Right lobe of liver (tissue), 4 donors: ENCODE measurements at regions not wholly inside any gene's neighbourhood (a gene's known extent, or its start where the extent isn't known, plus 50 kb on each side); places are given as distances from the start of the nearest gene placed in this dataset.

Source experiments
- POLR2A ChIP-seq: fragments of 450-650 bp; IDR thresholded peaks from one replicate; pipeline ENCODE4 v1.6.1; 2017; ENCODE audit warnings: antibody characterized with exemption, mild to moderate bottlenecking
- TF ChIP-seq, protein P1 (sequence below), 4 donors: fragments of 200-600 bp in 3 of 4; fragments of 450-650 bp in 1 of 4; IDR thresholded peaks; one replicate each; pipeline versions ENCODE4 v1.5.1 to v1.8.0; 2016 to 2022; ENCODE audit warnings: antibody characterized with exemption in 4 of 4, mild to moderate bottlenecking in 2 of 4
- donor health status: DM: no; HTN: no; CAD: no.
- donor health status: DM: no; HTN: no; CAD: no.
- donor health status: DM: no; HTN: yes; CAD: no.

DNA sequence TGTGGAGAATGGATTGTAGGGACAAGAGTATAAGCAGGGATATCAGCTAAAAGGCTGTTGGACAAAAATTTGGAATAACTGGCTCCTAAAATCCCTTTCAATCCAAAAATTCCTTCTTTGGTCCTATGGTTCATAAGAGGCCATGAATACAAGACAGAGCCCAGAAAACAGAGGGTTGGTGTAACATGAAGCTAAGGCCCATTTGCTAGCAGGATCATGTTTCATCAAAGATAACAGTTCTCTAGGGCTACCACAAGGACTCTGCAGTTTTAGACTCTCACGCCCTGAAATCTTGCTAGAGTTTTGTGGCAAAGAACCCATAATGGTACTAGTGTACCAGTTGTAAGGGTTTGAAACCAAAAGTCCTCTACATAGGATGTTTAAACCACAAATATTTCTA lies 327.8 kb upstream of the TBX18 start:
- TF ChIP-seq, protein P1, sequence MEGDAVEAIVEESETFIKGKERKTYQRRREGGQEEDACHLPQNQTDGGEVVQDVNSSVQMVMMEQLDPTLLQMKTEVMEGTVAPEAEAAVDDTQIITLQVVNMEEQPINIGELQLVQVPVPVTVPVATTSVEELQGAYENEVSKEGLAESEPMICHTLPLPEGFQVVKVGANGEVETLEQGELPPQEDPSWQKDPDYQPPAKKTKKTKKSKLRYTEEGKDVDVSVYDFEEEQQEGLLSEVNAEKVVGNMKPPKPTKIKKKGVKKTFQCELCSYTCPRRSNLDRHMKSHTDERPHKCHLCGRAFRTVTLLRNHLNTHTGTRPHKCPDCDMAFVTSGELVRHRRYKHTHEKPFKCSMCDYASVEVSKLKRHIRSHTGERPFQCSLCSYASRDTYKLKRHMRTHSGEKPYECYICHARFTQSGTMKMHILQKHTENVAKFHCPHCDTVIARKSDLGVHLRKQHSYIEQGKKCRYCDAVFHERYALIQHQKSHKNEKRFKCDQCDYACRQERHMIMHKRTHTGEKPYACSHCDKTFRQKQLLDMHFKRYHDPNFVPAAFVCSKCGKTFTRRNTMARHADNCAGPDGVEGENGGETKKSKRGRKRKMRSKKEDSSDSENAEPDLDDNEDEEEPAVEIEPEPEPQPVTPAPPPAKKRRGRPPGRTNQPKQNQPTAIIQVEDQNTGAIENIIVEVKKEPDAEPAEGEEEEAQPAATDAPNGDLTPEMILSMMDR (IDR thresholded peaks at IDR 0.05): no peak
- no peak for TF ChIP-seq POLR2A
